ENCODE measurements at regions not wholly inside any gene's neighbourhood (a gene's known extent, or its start where the extent isn't known, plus 50 kb on each side); places are given as distances from the start of the nearest gene placed in this dataset.

GRCh38 chr6:73893696-73894095 lies 197.7 kb downstream of the CD109 start:
- TF ChIP-seq CTCF (conservative IDR thresholded peaks at IDR 0.05; ENCODE audit: low read depth, low read length) (no peak), EZH2phosphoT487 (IDR thresholded peaks at IDR 0.05; ENCODE audit: borderline replicate concordance, low read length) (no peak), EZH2 (IDR thresholded peaks at IDR 0.05; ENCODE audit: low read length, unreplicated experiment) (no peak)
